K562 (cell line): ENCODE measurements at regions not wholly inside any gene's neighbourhood (a gene's known extent, or its start where the extent isn't known, plus 50 kb on each side); places are given as distances from the start of the nearest gene placed in this dataset.

Experiments
- ATAC-seq: fragments of 200-7000 bp; cut with Tn5 transposase; 3 replicates; pipeline ENCODE4 v1.9.1; 2020; ENCODE audit warnings: moderate library complexity
- BruUV-seq: library from RNA; stranded (reverse); fragments of 400-500 nt; replicated peaks from 2 replicates; lab custom pipeline; 2021; lab: Mats Ljungman, UMichigan
- CTCF ChIA-PET: fragments of 300-600 bp; formaldehyde crosslinking; extraction: SDS; loops from one replicate; lab custom pipeline; 2021; ENCODE audit warnings: low intra/inter-chr PET ratio; lab: Yijun Ruan, JAX
- POLR2A ChIA-PET: fragments of 300-600, 350-650 bp; sonication (Branson Sonifier 250); formaldehyde crosslinking; extraction: SDS; loops from one replicate; lab custom pipeline; 2021; ENCODE audit warnings: antibody characterized with exemption, inconsistent platforms; lab: Yijun Ruan, JAX
- DNase-seq, 4 experiments: peaks; one replicate each; pipeline versions ENCODE4 v3.0.0 to v3.0.0-alpha.2; 2011 to 2018; ENCODE audit warnings: low spot score in 3 of 4, mixed read lengths in 3 of 4; ENCODE audit errors: extremely low read depth in 1 of 4
- FAIRE-seq: peaks from 2 replicates; lab custom pipeline; 2011; peaks lifted over from hg19 to GRCh38; lab: Jason Lieb, UNC
- H2AFZ ChIP-seq: 2 replicates; pipeline ENCODE4 v1.6.0; 2011; ENCODE audit warnings: low read depth, low read length, control low read depth, inconsistent platforms
- H3K27ac ChIP-seq: fragments of 200-600 bp; 3 replicates; pipeline ENCODE4 v1.8.0; 2011; ENCODE audit warnings: low read depth, mild to moderate bottlenecking, control low read depth, inconsistent platforms, low read length, moderate library complexity, mixed read lengths; ENCODE audit errors: extremely low read depth
- H3K27me3 ChIP-seq, 2 experiments: fragments of 300-600 bp in 1 of 2; 2 replicates in 1 of 2; 3 replicates in 1 of 2; pipeline versions ENCODE4 v1.6.0 to v1.8.0; 2011; ENCODE audit warnings: inconsistent platforms in 2 of 2, low read length in 2 of 2, mild to moderate bottlenecking in 1 of 2, mixed read lengths in 1 of 2, moderate library complexity in 1 of 2; ENCODE audit not compliant: control insufficient read depth in 2 of 2, insufficient read depth in 2 of 2
- H3K36me3 ChIP-seq: fragments of 300-600 bp; 3 replicates; pipeline ENCODE4 v1.8.0; 2011; ENCODE audit warnings: mild to moderate bottlenecking, low read length, inconsistent platforms; ENCODE audit not compliant: control insufficient read depth, insufficient read depth
- H3K4me1 ChIP-seq, 2 experiments: fragments of 200-600 bp in 1 of 2; replicated peaks in 1 of 2; 2 replicates in 1 of 2; 3 replicates in 1 of 2; pipeline versions ENCODE4 v1.5.1 to v1.8.0; 2011; ENCODE audit warnings: inconsistent platforms in 2 of 2, low read length in 2 of 2, mild to moderate bottlenecking in 1 of 2, mixed read lengths in 1 of 2, moderate library complexity in 1 of 2; ENCODE audit not compliant: control insufficient read depth in 2 of 2, insufficient read depth in 2 of 2
- H3K4me2 ChIP-seq: 2 replicates; pipeline ENCODE4 v1.6.1; 2011; ENCODE audit warnings: low read length, control low read depth, inconsistent platforms, mixed read lengths; ENCODE audit not compliant: insufficient read depth
- H3K4me3 ChIP-seq: fragments of 200-600 bp; sonication (generic), shearing (Covaris generic); 2 replicates; pipeline ENCODE4 v1.5.1; 2016; ENCODE audit warnings: control low read depth, inconsistent platforms
- H3K79me2 ChIP-seq: fragments of 200-600 bp; 3 replicates; pipeline ENCODE4 v1.8.0; 2011; ENCODE audit warnings: low read length, inconsistent platforms; ENCODE audit not compliant: control insufficient read depth, insufficient read depth
- H3K9ac ChIP-seq, 2 experiments: 2 replicates each; pipeline versions ENCODE4 v1.6.0 to v1.6.1; 2011; ENCODE audit warnings: low read depth in 2 of 2, low read length in 2 of 2, control low read depth in 1 of 2, inconsistent platforms in 1 of 2, mild to moderate bottlenecking in 1 of 2, mixed read lengths in 1 of 2; ENCODE audit not compliant: insufficient read depth in 1 of 2
- H3K9me1 ChIP-seq: one replicate; pipeline ENCODE4 v1.6.0; 2011; ENCODE audit warnings: inconsistent platforms, mild to moderate bottlenecking, low read length, moderate library complexity; ENCODE audit not compliant: control insufficient read depth, insufficient read depth
- H3K9me3 ChIP-seq: replicated peaks from 2 replicates; pipeline ENCODE4 v1.5.1; 2011; ENCODE audit warnings: low read depth, low read length, inconsistent platforms; ENCODE audit not compliant: control insufficient read depth, insufficient read depth
- H4K20me1 ChIP-seq: replicated peaks from 2 replicates; pipeline ENCODE4 v1.6.1; 2011; ENCODE audit warnings: low read length, inconsistent platforms, mixed read lengths; ENCODE audit not compliant: control insufficient read depth, insufficient read depth
- ARNT ChIP-seq, 2 experiments: fragments of 450-650 bp; IDR thresholded peaks; 2 replicates each; pipeline ENCODE4 v1.6.1; 2016; ENCODE audit warnings: mild to moderate bottlenecking in 1 of 2
- CSDE1 ChIP-seq, 2 experiments: fragments of 450-650 bp; IDR thresholded peaks; 2 replicates each; pipeline ENCODE4 v1.6.1; 2016; ENCODE audit warnings: mild to moderate bottlenecking in 1 of 2
- ELF2 ChIP-seq: fragments of 250-450 bp; sonication (Bioruptor Pico); IDR thresholded peaks from 2 replicates; pipeline ENCODE4 v1.5.0; 2021; ENCODE audit warnings: mild to moderate bottlenecking
- GATA2 ChIP-seq: sonication (generic); formaldehyde crosslinking; IDR thresholded peaks from 2 replicates; pipeline ENCODE4 v1.4.0; 2020; ENCODE audit warnings: mild to moderate bottlenecking, missing genetic modification reagents
- HCFC1 ChIP-seq: IDR thresholded peaks from 2 replicates; pipeline ENCODE4 v1.6.1; 2012; ENCODE audit warnings: low read depth, low read length, improper control_type of control experiment
- HDAC6 ChIP-seq: IDR thresholded peaks from 2 replicates; pipeline ENCODE4 v1.6.1; 2012; ENCODE audit warnings: low read depth, mild to moderate bottlenecking, control low read depth, inconsistent platforms, low read length, moderate library complexity
- HEY1 ChIP-seq: fragments of 250-450 bp; sonication (Bioruptor Pico); IDR thresholded peaks from 2 replicates; pipeline ENCODE4 v1.5.0; 2020; ENCODE audit warnings: mild to moderate bottlenecking, moderate library complexity, borderline replicate concordance
- HIVEP1 ChIP-seq: fragments of 250-450 bp; sonication (Bioruptor Pico); IDR thresholded peaks from 2 replicates; pipeline ENCODE4 v1.4.0; 2020; ENCODE audit warnings: mild to moderate bottlenecking
- MCM5 ChIP-seq: fragments of 450-650 bp; IDR thresholded peaks from 2 replicates; pipeline ENCODE4 v1.6.1; 2016; ENCODE audit warnings: low read depth
- PYGO2 ChIP-seq: fragments of 450-650 bp; IDR thresholded peaks from 2 replicates; pipeline ENCODE4 v1.6.1; 2016; ENCODE audit warnings: mild to moderate bottlenecking, missing genetic modification characterization, moderate library complexity, missing compliant biosample characterization
- TEAD1 ChIP-seq, 2 experiments: fragments of 450-650 bp in 1 of 2; sonication (generic) in 1 of 2; formaldehyde crosslinking; IDR thresholded peaks; 2 replicates each; pipeline versions ENCODE4 v1.4.0 to v1.8.0; 2020 to 2022; ENCODE audit warnings: mild to moderate bottlenecking in 2 of 2, missing genetic modification reagents in 1 of 2
- TSC22D4 ChIP-seq: fragments of 450-650 bp; IDR thresholded peaks from 2 replicates; pipeline ENCODE4 v1.6.1; 2016; ENCODE audit warnings: missing genetic modification characterization, missing biosample characterization, control low read depth
- ZNF507 ChIP-seq: conservative IDR thresholded peaks from 2 replicates; pipeline ENCODE4 v1.6.1; 2017; ENCODE audit warnings: missing genetic modification characterization, missing compliant biosample characterization
- ZNF77 ChIP-seq: fragments of 250-450 bp; sonication (Bioruptor Pico); IDR thresholded peaks from 2 replicates; pipeline ENCODE4 v1.5.0; 2020
- WGBS: fragments of 100-300 bp; shearing (Covaris generic); methylation state at CpG from one replicate; pipeline ENCODE4 v1.1.6; 2016; ENCODE audit warnings: low coverage, mixed read lengths; ENCODE audit not compliant: insufficient coverage; ENCODE audit errors: missing lambda C conversion rate; 5-methylcytosine and 5-hydroxymethylcytosine counted together
- in situ Hi-C: fragments of 300-500 bp; cut with MboI; formaldehyde crosslinking; loops from 4 replicates; pipeline ENCODE4 v1.15.0; 2018; ENCODE audit warnings: inconsistent platforms, mixed read lengths
- intact Hi-C: fragments of 100-400 bp; cut with micrococcal nuclease; formaldehyde crosslinking; loops from 2 replicates; pipeline ENCODE4 v1.14.2; 2022
- TF ChIP-seq, protein P1 (sequence below): fragments of 450-650 bp; formaldehyde crosslinking; IDR thresholded peaks from 2 replicates; pipeline ENCODE4 v1.4.0; 2022; ENCODE audit warnings: missing genetic modification characterization
- TF ChIP-seq, protein P2 (sequence below), 2 experiments: fragments of 450-650 bp; IDR thresholded peaks; 2 replicates each; pipeline ENCODE4 v1.6.1; 2016; ENCODE audit warnings: mild to moderate bottlenecking in 2 of 2, borderline replicate concordance in 1 of 2, low read depth in 1 of 2, moderate library complexity in 1 of 2

DNA sequence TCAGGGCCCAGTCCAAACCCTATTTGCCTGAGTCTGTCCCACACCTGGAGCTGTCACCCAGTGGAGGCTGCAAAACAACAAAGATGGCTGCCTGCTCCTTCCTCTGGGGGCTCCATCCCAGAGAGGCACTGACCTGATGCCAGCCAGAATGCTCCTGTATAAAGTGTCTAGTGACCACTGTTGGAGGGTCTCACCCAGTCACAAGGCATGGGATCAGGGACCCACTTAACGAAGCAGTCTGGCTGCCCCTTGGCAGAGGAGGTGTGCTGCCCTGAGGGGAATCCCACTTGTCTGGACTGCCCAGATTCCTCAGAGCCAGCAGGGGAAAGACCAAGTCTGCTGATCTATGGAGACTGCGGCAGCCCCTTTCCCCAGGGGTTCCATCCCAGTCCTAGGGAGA, 241.6 kb downstream of the CDH26 start:
- no peaks in the 10 kb centered on the region for H3K79me2 ChIP-seq
- no peak for TF ChIP-seq PYGO2
- TF ChIP-seq TEAD1 (CRISPR knock-in tag; IDR thresholded peaks at IDR 0.05) = no peak
- TF ChIP-seq ARNT (IDR thresholded peaks at IDR 0.05) = no peak
- no peak for TF ChIP-seq TSC22D4
- no peak for TF ChIP-seq HCFC1
- TF ChIP-seq HDAC6 = no peak
- TF ChIP-seq, protein P1, sequence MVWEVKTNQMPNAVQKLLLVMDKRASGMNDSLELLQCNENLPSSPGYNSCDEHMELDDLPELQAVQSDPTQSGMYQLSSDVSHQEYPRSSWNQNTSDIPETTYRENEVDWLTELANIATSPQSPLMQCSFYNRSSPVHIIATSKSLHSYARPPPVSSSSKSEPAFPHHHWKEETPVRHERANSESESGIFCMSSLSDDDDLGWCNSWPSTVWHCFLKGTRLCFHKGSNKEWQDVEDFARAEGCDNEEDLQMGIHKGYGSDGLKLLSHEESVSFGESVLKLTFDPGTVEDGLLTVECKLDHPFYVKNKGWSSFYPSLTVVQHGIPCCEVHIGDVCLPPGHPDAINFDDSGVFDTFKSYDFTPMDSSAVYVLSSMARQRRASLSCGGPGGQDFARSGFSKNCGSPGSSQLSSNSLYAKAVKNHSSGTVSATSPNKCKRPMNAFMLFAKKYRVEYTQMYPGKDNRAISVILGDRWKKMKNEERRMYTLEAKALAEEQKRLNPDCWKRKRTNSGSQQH (CRISPR knock-in tag) = no peak
- TF ChIP-seq CSDE1 (IDR thresholded peaks at IDR 0.05) = no peak
- TF ChIP-seq MCM5 = no peak
- TF ChIP-seq GATA2 (CRISPR knock-in tag) = no peak
- no peak for TF ChIP-seq ELF2 (CRISPR knock-in tag)
- TF ChIP-seq, protein P2, sequence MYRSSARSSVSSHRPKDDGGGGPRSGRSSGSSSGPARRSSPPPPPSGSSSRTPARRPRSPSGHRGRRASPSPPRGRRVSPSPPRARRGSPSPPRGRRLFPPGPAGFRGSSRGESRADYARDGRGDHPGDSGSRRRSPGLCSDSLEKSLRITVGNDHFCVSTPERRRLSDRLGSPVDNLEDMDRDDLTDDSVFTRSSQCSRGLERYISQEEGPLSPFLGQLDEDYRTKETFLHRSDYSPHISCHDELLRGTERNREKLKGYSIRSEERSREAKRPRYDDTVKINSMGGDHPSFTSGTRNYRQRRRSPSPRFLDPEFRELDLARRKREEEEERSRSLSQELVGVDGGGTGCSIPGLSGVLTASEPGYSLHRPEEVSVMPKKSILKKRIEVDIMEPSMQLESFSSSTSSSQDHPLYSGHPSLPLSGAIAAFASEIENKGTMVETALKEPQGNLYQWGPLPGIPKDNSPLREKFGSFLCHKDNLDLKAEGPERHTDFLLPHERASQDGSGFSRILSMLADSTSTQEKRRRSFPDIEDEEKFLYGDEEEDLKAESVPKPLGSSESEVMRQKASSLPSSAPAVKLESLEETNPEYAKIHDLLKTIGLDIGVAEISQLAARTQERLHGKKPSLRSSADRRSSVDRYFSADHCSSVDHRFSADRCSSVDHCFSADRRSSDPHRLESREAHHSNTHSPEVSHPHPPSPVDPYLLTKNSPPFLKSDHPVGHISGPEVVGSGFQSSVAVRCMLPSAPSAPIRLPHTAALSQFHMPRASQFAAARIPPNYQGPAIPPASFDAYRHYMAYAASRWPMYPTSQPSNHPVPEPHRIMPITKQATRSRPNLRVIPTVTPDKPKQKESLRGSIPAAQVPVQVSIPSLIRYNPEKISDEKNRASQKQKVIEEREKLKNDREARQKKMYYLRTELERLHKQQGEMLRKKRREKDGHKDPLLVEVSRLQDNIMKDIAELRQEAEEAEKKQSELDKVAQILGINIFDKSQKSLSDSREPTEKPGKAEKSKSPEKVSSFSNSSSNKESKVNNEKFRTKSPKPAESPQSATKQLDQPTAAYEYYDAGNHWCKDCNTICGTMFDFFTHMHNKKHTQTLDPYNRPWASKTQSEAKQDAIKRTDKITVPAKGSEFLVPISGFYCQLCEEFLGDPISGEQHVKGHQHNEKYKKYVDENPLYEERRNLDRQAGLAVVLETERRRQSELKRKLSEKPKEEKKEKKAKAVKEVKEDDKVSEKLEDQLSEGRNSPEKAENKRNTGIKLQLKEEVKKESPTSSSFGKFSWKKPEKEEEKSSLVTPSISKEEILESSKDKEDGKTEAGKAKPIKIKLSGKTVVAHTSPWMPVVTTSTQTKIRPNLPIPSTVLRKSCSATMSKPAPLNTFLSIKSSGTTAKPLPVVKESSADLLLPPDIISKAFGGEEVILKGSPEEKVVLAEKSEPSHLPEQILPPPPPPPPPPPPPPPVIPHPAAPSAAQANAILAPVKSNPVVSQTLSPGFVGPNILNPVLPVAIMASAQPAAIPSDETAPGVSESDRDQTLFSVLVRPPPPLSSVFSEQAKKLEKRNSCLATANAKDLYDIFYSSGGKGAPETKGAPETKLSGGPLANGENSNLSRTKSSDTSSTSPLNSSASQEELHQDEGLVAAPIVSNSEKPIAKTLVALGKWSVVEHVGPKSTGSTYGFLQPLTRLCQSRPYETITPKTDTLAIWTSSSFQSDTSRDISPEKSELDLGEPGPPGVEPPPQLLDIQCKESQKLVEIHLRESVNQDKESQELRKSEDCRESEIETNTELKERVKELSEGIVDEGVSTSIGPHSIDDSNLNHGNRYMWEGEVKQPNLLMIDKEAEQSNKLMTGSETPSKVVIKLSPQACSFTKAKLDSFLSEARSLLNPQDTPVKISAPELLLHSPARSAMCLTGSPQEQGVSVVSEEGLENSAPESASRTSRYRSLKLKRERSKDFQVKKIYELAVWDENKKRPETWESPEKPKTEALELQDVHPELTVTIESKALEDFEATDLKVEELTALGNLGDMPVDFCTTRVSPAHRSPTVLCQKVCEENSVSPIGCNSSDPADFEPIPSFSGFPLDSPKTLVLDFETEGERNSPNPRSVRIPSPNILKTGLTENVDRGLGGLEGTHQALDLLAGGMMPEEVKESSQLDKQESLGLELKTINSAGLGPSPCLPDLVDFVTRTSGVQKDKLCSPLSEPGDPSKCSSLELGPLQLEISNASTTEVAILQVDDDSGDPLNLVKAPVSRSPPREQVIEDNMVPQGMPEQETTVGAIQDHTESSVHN (IDR thresholded peaks at IDR 0.05; ENCODE audit: borderline replicate concordance in 1 of 2, low read depth in 1 of 2) = no peak
- no peak for TF ChIP-seq ZNF77 (CRISPR knock-in tag)
- TF ChIP-seq ZNF507 = no peak
- TF ChIP-seq HEY1 (CRISPR knock-in tag) = no peak
- no peak for TF ChIP-seq HIVEP1 (CRISPR knock-in tag)

More for the DNA sequence above, 241.6 kb downstream of the CDH26 start:
- WGBS = 5% methylated on average over 2 of the region's 2 CpGs
- Histone ChIP-seq H2AFZ (no peak overlapping the region), H3K27me3 (no peaks in the 10 kb centered on the region), H3K9ac (no peak overlapping the region), H4K20me1 (no peaks in the 10 kb centered on the region), H3K4me2 (no peak overlapping the region), H3K27ac (no peak overlapping the region), H3K4me3 (no peak overlapping the region), H3K9me1 (no peaks in the 10 kb centered on the region), H3K36me3 (no peaks in the 10 kb centered on the region), H3K4me1 (no peaks in the 10 kb centered on the region), H3K9me3 (no peaks in the 10 kb centered on the region)
- BruUV-seq = no TSS peak
- in situ Hi-C loops (loop anchor here (25.0 kb wide), 1 partner anchor 1687 kb away; no protein-coding TSS in a partner anchor), intact Hi-C loops (no loop called here)
- no peak for ATAC-seq
- no peak for DNase-seq
- CTCF ChIA-PET = no interaction called here
- FAIRE-seq = no peak
- POLR2A ChIA-PET = no interaction called here
